ENCODE measurements at regions not wholly inside any gene's neighbourhood (a gene's known extent, or its start where the extent isn't known, plus 50 kb on each side); places are given as distances from the start of the nearest gene placed in this dataset.

DNA sequence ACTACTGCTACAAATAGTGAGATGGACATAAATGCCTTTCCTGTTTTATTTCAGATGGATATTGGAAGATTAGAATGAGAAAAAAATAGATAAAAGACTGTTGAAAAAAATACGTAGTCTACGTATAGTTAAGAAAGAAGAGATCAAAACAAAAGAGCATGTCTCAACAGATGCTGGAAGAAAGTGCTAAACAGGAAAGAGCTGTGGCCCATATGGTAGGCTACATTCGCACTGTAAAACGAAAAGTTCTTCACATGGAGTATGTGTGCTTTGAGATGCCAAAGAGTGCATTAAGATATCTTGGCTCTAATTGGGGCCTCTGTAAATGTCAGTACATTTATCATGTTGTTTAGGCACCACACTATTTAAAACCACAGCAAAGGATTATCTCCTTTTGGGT lies 741.7 kb downstream of the LTN1 start:
- TF ChIP-seq POLR2A (IDR thresholded peaks at IDR 0.05) (no peak), CTCF (IDR thresholded peaks at IDR 0.05) (no peak), EP300 (IDR thresholded peaks at IDR 0.05) (no peak), POLR2AphosphoS5 (IDR thresholded peaks at IDR 0.05) (no peak)
